ENCODE measurements at regions not wholly inside any gene's neighbourhood (a gene's known extent, or its start where the extent isn't known, plus 50 kb on each side); places are given as distances from the start of the nearest gene placed in this dataset.

GRCh38 chr1:189597083-189597482 is 880.6 kb downstream of the BRINP3 start:
- TF ChIP-seq CTCF (IDR thresholded peaks at IDR 0.05; ENCODE audit: low read depth, low read length) (no peak), EZH2phosphoT487 (IDR thresholded peaks at IDR 0.05; ENCODE audit: low read depth) (no peak)

All from OCI-LY3 (cell line).